Ramos (cell line): ENCODE measurements at regions not wholly inside any gene's neighbourhood (a gene's known extent, or its start where the extent isn't known, plus 50 kb on each side); places are given as distances from the start of the nearest gene placed in this dataset.

Experiments
- in situ Hi-C: fragments of 300-500 bp; cut with MboI; formaldehyde crosslinking; loops from one replicate; pipeline ENCODE4 v1.14.3; 2022; ENCODE audit warnings: low sequenced_read_pairs; ENCODE audit not compliant: unreplicated experiment

- in situ Hi-C loops: no loop called here
Observed at GRCh38 chr13:78370231-78370630, 233.1 kb downstream of the POU4F1 start.

- in situ Hi-C loops: no loop called here
Observed at GRCh38 chr13:78364711-78365110, 238.6 kb downstream of the POU4F1 start.

GRCh38 chr13:78341032-78341431, 262.3 kb downstream of the POU4F1 start:
- in situ Hi-C loops: no loop called here

GRCh38 chr13:78339927-78340326, 263.4 kb downstream of the POU4F1 start:
- in situ Hi-C loops: no loop called here

DNA sequence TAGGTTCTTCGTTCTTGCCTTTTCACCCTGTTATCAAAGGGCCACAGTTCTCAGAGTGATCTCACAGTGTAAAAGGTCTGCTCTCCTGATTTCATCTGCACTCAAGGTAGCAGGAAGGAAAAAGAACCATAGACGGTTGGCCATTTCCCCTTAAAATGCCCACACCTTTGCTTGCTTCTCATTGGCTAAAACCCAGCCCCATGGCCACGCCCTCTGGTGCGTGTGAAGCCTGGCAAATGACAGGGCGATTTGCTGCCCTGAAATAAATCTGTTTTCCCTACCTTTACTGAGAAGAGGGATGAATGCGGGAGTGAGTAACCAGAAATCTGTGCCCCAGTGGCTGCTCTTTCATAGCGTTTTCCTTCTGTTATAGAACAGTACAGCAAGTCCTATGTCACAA, 269.3 kb downstream of the POU4F1 start:
- in situ Hi-C loops: no loop called here

DNA sequence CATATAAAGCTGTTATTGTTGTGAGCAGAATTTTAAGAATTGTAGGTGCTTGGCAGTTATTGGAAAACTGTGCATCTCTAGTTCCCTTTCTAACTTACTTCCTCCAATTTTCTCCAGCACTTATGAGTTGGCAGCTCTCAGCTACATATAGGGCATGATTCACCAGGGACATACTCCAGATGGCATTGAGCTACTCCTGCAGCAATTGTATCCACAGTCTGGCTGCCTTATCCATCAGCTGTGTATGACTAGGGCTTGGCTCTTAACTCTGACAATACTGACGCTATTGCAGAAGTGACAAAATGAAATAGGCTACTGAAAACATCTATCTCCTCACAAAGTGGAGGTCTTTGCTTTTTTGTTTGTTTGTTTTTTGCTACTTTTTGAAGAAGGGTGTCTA, 276.7 kb downstream of the POU4F1 start:
- in situ Hi-C loops: no loop called here

- in situ Hi-C loops: no loop called here
Observed at GRCh38 chr13:78325585-78325984, 277.8 kb downstream of the POU4F1 start.

DNA sequence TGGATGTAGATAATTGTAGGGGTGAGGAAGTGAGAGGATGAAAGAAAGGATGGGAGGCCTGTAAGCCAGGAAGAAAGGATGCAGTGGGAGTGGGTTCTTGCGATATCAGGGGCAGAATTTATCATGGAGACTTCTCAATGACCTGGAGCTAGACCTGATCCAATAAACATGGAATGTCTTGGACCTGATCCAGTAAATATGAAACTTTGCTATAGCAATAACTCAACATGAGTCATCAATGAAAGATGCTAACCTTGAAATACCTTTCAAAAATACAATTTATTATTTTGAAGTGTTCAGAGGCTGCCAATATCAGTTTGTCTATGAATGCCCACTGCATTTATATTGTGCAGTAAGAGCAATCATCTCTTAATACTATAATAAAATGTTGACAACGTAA, 279.5 kb downstream of the POU4F1 start:
- in situ Hi-C loops: no loop called here

DNA sequence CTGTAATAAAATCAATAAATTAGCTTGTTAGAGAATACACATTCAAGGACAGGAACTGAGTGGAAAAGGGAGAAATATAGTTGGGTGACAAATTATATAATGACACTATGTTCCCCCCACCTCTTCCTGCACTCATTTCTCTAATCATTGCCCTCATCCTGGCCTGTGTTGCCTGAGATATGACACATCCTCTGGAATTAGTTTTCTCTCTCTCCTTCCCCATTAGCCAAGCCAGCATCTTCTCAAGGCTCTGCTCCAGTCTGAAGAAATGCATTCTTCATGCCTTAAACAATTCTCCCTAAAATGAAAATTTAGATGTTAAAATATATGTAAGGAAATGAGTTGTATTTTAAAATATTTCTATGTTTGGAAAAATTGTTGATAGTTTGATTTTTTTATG, 280.3 kb downstream of the POU4F1 start:
- in situ Hi-C loops: no loop called here

DNA sequence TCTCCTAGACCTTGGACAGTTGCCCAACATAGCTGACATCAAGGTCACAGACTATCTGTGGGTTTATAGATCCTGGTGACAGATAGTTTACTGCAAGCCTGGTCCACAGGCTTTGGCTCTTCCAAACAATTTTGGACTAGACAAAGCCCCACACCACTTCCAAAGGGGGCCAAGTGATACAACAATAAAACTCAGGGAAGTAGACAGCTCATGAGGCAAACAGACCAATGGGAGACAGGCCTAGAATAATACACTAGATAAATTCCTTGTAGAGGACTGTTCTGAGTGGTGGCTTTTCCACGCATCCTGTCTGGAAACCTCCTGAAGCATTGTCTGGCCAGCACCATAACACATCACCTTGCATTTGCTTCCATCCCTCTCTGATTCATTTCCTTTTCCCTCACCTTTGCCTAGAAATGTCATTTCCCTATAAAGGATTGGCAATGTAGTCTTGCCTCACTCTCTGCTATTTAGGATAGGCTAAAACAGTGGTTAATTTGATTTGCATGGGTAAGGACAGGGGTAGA, 284.2 kb downstream of the POU4F1 start:
- in situ Hi-C loops: no loop called here

GRCh38 chr13:78317030-78317429, 286.3 kb downstream of the POU4F1 start:
- in situ Hi-C loops: no loop called here

DNA sequence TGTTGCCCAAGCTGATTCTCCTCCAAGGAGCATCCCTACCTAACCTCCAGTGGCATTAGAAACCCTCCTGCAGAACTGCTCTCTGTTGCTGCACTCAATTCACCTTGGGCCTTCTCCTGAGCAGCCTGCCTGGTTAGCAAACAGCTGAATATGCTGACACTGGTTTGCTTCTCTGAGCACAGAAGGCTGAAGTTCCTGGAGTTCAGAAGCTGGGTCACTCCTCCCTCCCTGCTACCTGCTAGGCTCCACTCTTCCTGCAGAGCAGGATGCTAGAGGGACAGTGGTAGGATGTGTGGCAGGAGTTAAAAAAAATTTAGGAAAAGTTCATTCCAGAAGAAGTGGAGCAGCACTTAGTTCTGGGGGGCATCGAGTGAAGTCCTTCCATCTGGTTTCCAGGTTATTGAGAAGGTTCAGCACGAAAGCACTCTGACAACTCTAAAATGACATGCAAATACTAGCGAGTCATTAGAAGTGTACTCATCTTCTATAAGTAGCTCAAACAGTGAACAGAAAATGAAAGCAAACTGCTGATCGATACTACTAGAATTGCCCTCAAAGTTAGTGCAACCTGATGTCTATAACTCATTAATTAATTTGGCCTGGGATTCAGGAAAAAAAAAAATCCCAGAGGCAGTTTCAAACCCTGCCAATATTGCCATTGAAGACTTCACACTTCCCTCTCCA, 293.7 kb downstream of the POU4F1 start:
- in situ Hi-C loops: no loop called here

DNA sequence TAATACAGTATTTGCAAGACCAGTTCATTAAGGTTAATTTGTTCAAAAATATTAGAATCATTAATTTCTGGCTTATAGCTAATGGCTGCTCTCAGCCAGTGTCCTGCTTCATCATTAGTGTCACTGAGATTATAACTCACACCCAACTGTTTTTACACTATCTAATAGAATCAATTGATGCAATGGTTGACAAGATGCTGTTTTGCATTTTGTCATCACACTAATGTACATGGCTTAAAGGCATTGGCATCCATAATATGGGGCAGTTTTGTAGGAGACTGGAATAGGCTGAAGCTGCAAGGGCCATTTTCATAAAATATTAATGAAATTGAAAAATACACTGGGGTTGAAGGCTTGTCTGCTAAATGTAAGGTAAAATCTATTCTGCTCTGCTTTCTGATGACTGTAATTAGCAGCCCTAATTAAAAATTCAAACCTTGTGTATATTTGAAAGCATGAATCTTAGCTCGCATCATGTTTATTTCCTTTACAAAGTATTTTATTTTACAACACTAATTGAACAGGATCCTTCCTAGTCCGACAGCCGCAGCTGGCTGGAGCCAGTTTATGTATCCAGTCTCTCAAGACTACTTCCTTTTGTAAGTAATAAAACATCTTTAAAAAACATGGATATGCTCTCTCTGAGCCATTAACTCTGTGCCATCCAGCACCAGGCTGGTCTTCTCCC, 296.7 kb downstream of the POU4F1 start:
- in situ Hi-C loops: no loop called here

GRCh38 chr13:78305171-78305570, 298.2 kb downstream of the POU4F1 start:
- in situ Hi-C loops: no loop called here

DNA sequence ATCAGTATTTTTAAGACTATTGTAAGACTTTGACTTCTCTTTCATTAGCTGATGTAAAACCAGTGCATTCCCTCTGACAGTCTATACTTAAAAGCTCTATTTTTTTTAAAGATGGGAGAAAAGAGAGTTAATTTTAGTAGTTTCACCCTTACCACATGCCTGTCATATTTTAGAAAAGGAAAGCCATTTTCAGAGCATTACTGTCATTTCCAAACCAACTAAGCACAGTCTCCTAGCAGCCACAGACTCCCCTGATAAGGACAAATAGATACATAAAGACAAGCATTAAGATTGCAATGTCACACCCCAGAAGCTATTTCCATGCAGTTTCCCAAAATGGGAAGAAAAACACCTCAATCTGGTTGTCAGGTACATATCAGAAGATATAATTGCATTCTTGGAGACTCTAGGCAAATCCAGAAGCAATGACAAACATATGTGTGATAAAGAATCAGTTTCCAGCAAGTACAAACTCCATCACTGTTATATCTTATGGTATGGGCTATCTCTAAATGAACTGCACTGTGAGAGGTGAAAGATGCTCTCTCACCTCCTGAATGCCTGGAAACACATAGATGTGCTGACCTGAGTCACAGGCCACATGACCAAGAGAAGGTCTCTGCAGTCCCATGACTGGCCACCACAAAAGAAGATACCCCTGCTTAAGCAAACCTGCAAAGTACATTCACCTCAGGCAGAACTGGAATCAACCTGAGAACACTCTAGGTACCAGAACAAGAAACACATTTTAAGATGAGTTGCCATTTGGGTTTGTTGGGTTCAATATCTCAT, 303.3 kb downstream of the POU4F1 start:
- in situ Hi-C loops: no loop called here

GRCh38 chr13:78298657-78299056, 304.7 kb downstream of the POU4F1 start:
- in situ Hi-C loops: no loop called here

GRCh38 chr13:78286748-78287147, 316.6 kb downstream of the POU4F1 start:
- in situ Hi-C loops: no loop called here

- in situ Hi-C loops: no loop called here
Observed at GRCh38 chr13:78265098-78265497, 338.3 kb downstream of the POU4F1 start.

DNA sequence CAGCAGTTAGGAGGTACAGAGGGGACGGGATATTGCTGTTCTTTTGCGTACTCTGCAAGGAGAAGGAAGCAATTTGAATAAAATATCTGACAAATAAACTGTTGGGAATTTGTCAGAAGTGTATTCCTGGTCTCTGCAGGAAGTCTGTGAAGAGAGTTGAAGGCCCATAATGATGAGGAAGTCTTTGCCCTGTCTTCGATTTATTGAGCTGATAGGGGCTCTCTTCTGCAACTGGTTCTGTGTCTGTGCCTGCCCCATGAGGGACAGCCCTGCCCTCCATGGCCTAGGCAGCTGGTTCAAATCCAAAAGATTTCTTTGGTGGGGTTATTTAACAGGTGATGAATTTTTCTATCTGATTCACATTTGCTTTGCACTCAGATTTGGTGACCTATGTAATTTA, 339.7 kb upstream of the EDNRB start:
- in situ Hi-C loops: no loop called here

- in situ Hi-C loops: no loop called here
Observed at GRCh38 chr13:78256484-78256883, 337.9 kb upstream of the EDNRB start.

DNA sequence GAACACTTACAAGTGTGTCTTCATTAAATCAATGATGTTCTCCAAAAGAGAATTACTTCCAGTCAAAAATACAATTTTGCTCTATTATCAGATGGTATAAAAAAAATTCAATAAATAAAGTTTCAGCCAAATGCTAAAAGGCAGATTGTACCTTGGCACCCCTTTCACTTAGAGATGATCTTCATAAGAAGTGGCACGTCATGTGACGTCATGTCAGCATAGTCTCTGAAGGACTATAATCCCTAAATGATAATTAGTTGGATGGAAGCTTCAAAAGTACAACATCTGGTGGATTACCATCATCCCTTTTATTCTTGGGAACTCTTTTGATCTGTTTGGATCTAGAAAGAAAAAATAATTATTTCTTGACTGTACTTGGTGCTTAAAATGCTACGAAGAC, 335.5 kb upstream of the EDNRB start:
- in situ Hi-C loops: no loop called here
